ENCODE measurements at regions not wholly inside any gene's neighbourhood (a gene's known extent, or its start where the extent isn't known, plus 50 kb on each side); places are given as distances from the start of the nearest gene placed in this dataset.

- TF ChIP-seq USF2 (IDR thresholded peaks at IDR 0.05; ENCODE audit: borderline replicate concordance, low read depth, low read length) (no peak), SMC3 (IDR thresholded peaks at IDR 0.05; ENCODE audit: low read depth, low read length) (no peak), EZH2phosphoT487 (IDR thresholded peaks at IDR 0.05; ENCODE audit: borderline replicate concordance, low read depth) (no peak)
These were observed 134.0 kb upstream of the SUCLG2 start (continued) for GRCh38 chr3:67788396-67788795.

- Histone ChIP-seq H4K20me1 (ENCODE audit: insufficient read depth) (no peaks in the 10 kb centered on the region), H3K4me3 (ENCODE audit: low read depth in 2 of 2, low read length in 1 of 2) (no peak overlapping the region), H3K36me3 (replicated peaks in 1 of 2; ENCODE audit: control insufficient read depth in 1 of 2, insufficient read depth in 2 of 2, low read length in 1 of 2) (no peaks in the 10 kb centered on the region), H3K4me2 (no peak overlapping the region), H3K9me3 (no peaks in the 10 kb centered on the region), H3F3A (replicated peaks; ENCODE audit: insufficient read depth) (no peaks in the 10 kb centered on the region), H3K9ac (no peak overlapping the region), H2AFZ (ENCODE audit: low read depth) (no peak overlapping the region), H3K9me2 (no peaks in the 10 kb centered on the region), H3K27ac (ENCODE audit: low read depth in 2 of 2, low read length in 1 of 2) (no peak overlapping the region), H3K27me3 (ENCODE audit: insufficient read depth) (no peaks in the 10 kb centered on the region), H3K4me1 (ENCODE audit: control insufficient read depth in 1 of 2, insufficient read depth in 2 of 2, low read depth in 1 of 2, low read length in 1 of 2) (no peaks in the 10 kb centered on the region), H3K79me2 (ENCODE audit: insufficient read depth) (no peaks in the 10 kb centered on the region)
- CTCF ChIA-PET: interaction anchor here (0.7 to 1.7 kb wide), 3 partner anchors 7 to 426 kb away, joined by 3 to 5 read pairs (median 3); no protein-coding TSS in a partner anchor
- TF ChIP-seq TEAD4 (IDR thresholded peaks at IDR 0.05; ENCODE audit: borderline replicate concordance, insufficient read depth): no peak
- TF ChIP-seq USF2 (IDR thresholded peaks at IDR 0.05; ENCODE audit: borderline replicate concordance, low read depth, low read length): no peak
- no peak for TF ChIP-seq NFIC (IDR thresholded peaks at IDR 0.05; ENCODE audit: borderline replicate concordance)
- TF ChIP-seq SIN3A (IDR thresholded peaks at IDR 0.05; ENCODE audit: borderline replicate concordance, low read depth, low read length): no peak
- TF ChIP-seq RCOR1 (IDR thresholded peaks at IDR 0.05; ENCODE audit: low read length): no peak
- TF ChIP-seq ELF1 (IDR thresholded peaks at IDR 0.05): no peak
- no peak for TF ChIP-seq RAD21 (IDR thresholded peaks at IDR 0.05; ENCODE audit: low read length)
- no peak for TF ChIP-seq NRF1 (IDR thresholded peaks at IDR 0.05; ENCODE audit: low read depth, low read length)
- TF ChIP-seq TCF12 (IDR thresholded peaks at IDR 0.05): no peak
- no peak for TF ChIP-seq RFX5 (IDR thresholded peaks at IDR 0.05; ENCODE audit: low read length)
- TF ChIP-seq TAF1 (IDR thresholded peaks at IDR 0.05; ENCODE audit: borderline replicate concordance, low read depth, low read length): no peak
- no peak for TF ChIP-seq GABPA (IDR thresholded peaks at IDR 0.05; ENCODE audit: low read depth)
- no peak for TF ChIP-seq RXRA (IDR thresholded peaks at IDR 0.05; ENCODE audit: borderline replicate concordance, low read depth)
- TF ChIP-seq POLR2AphosphoS5 (IDR thresholded peaks at IDR 0.05; ENCODE audit: low read depth, low read length): no peak
- TF ChIP-seq USF1 (IDR thresholded peaks at IDR 0.05; ENCODE audit: borderline replicate concordance, low read depth): no peak
- TF ChIP-seq FOSL2 (IDR thresholded peaks at IDR 0.05; ENCODE audit: borderline replicate concordance, low read depth): no peak
- TF ChIP-seq EP300 (IDR thresholded peaks at IDR 0.05; ENCODE audit: borderline replicate concordance in 1 of 2, low read depth in 1 of 2, low read length in 1 of 2): no peak
- TF ChIP-seq EZH2phosphoT487 (IDR thresholded peaks at IDR 0.05; ENCODE audit: borderline replicate concordance, low read depth): no peak
- TF ChIP-seq, protein P1, sequence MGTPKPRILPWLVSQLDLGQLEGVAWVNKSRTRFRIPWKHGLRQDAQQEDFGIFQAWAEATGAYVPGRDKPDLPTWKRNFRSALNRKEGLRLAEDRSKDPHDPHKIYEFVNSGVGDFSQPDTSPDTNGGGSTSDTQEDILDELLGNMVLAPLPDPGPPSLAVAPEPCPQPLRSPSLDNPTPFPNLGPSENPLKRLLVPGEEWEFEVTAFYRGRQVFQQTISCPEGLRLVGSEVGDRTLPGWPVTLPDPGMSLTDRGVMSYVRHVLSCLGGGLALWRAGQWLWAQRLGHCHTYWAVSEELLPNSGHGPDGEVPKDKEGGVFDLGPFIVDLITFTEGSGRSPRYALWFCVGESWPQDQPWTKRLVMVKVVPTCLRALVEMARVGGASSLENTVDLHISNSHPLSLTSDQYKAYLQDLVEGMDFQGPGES (IDR thresholded peaks at IDR 0.05; ENCODE audit: low read depth, low read length): no peak
- DNase-seq: no peak
- POLR2A ChIA-PET: no interaction called here
- 32% methylated on average over 3 of the region's 3 CpGs for WGBS (ENCODE audit: low lambda C conversion rate)
These were observed 129.2 kb upstream of the SUCLG2 start for GRCh38 chr3:67783281-67784250.
